ENCODE measurements at regions not wholly inside any gene's neighbourhood (a gene's known extent, or its start where the extent isn't known, plus 50 kb on each side); places are given as distances from the start of the nearest gene placed in this dataset.

- no peaks in the 10 kb centered on the region for H3K79me2 ChIP-seq (ENCODE audit: insufficient read depth, low read length)
- Mint-ChIP-seq H3K27me3 (ENCODE audit: low read depth in 3 of 3) (peaks cover 0 to 2% (median 1%) of the 10 kb centered on the region in 3 donors), H3K36me3 (no peaks in the 10 kb centered on the region), H3K4me1 (no peaks in the 10 kb centered on the region), H3K9me3 (peaks cover 0 to 16% (median 7%) of the 10 kb centered on the region in 7 donors), H3K27ac (no peak overlapping the region), H3K4me3 (no peak overlapping the region)
- no peak for TF ChIP-seq CTCF (IDR thresholded peaks at IDR 0.05)
- peaks cover 0 to 7% of the 10 kb centered on the region in 2 donors for H3K9me3 ChIP-seq (replicated peaks in 1 of 2; ENCODE audit: control insufficient read depth in 1 of 2, insufficient read depth in 1 of 2, low read length in 2 of 2)
- H3K4me1 ChIP-seq (ENCODE audit: control insufficient read depth in 1 of 2, insufficient read depth in 2 of 2, low read length in 2 of 2) = no peaks in the 10 kb centered on the region
- H3K4me2 ChIP-seq (replicated peaks; ENCODE audit: extremely low read depth, low read length, poor library complexity, severe bottlenecking) = no peak overlapping the region
- H3K36me3 ChIP-seq (replicated peaks in 1 of 2; ENCODE audit: control insufficient read depth in 1 of 2, insufficient read depth in 2 of 2, low read length in 2 of 2) = no peaks in the 10 kb centered on the region
- no peak overlapping the region for H3K4me3 ChIP-seq (replicated peaks in 1 of 3; ENCODE audit: low read depth in 2 of 3, low read length in 3 of 3)
- H3K27me3 ChIP-seq (ENCODE audit: control insufficient read depth in 2 of 2, insufficient read depth in 2 of 2, low read length in 2 of 2) = no peaks in the 10 kb centered on the region
- H2AFZ ChIP-seq (ENCODE audit: insufficient read depth, low read depth, low read length, poor library complexity, severe bottlenecking) = no peak overlapping the region
- H3K9ac ChIP-seq (ENCODE audit: insufficient read depth, low read length, poor library complexity, severe bottlenecking) = no peak overlapping the region
- intact Hi-C loops (cut with micrococcal nuclease) = no loop called here
- H3K27ac ChIP-seq (ENCODE audit: low read depth in 1 of 2, low read length in 2 of 2) = no peak overlapping the region
- no peak for DNase-seq
- H4K20me1 ChIP-seq (ENCODE audit: insufficient read depth, low read length) = no peaks in the 10 kb centered on the region
Observed at GRCh38 chr13:80560609-80561008, 219.7 kb upstream of the SPRY2 start.

- intact Hi-C loops (cut with micrococcal nuclease) = no loop called here
- Mint-ChIP-seq H3K36me3 (no peaks in the 10 kb centered on the region), H3K27ac (peak overlapping the region in 1 of 7 donors; percentile 52), H3K27me3 (ENCODE audit: low read depth in 3 of 3) (peaks cover 0 to 2% (median 1%) of the 10 kb centered on the region in 3 donors), H3K4me3 (no peak overlapping the region), H3K4me1 (no peaks in the 10 kb centered on the region), H3K9me3 (peaks cover 0 to 16% (median 7%) of the 10 kb centered on the region in 7 donors)
- peaks cover 0 to 7% of the 10 kb centered on the region in 2 donors for H3K9me3 ChIP-seq (replicated peaks in 1 of 2; ENCODE audit: control insufficient read depth in 1 of 2, insufficient read depth in 1 of 2, low read length in 2 of 2)
- H3K27ac ChIP-seq (ENCODE audit: low read depth in 1 of 2, low read length in 2 of 2) = no peak overlapping the region
- H2AFZ ChIP-seq (ENCODE audit: insufficient read depth, low read depth, low read length, poor library complexity, severe bottlenecking) = no peak overlapping the region
- no peaks in the 10 kb centered on the region for H3K79me2 ChIP-seq (ENCODE audit: insufficient read depth, low read length)
- WGBS (ENCODE audit: insufficient coverage) = 85% methylated on average over 2 of the region's 5 CpGs
- H3K27me3 ChIP-seq (ENCODE audit: control insufficient read depth in 2 of 2, insufficient read depth in 2 of 2, low read length in 2 of 2) = no peaks in the 10 kb centered on the region
- no peaks in the 10 kb centered on the region for H3K36me3 ChIP-seq (replicated peaks in 1 of 2; ENCODE audit: control insufficient read depth in 1 of 2, insufficient read depth in 2 of 2, low read length in 2 of 2)
- H3K4me1 ChIP-seq (ENCODE audit: control insufficient read depth in 1 of 2, insufficient read depth in 2 of 2, low read length in 2 of 2) = no peaks in the 10 kb centered on the region
- DNase-seq = no peak
- no peak overlapping the region for H3K4me2 ChIP-seq (replicated peaks; ENCODE audit: extremely low read depth, low read length, poor library complexity, severe bottlenecking)
- no peak overlapping the region for H3K4me3 ChIP-seq (replicated peaks in 1 of 3; ENCODE audit: low read depth in 2 of 3, low read length in 3 of 3)
- H3K9ac ChIP-seq (ENCODE audit: insufficient read depth, low read length, poor library complexity, severe bottlenecking) = no peak overlapping the region
- H4K20me1 ChIP-seq (ENCODE audit: insufficient read depth, low read length) = no peaks in the 10 kb centered on the region
- TF ChIP-seq CTCF (IDR thresholded peaks at IDR 0.05) = no peak
Observed at GRCh38 chr13:80559944-80560343, 219.0 kb upstream of the SPRY2 start.

All from CD14-positive monocyte (primary cell).